Epithelial cell of proximal tubule (primary cell): ENCODE measurements at regions not wholly inside any gene's neighbourhood (a gene's known extent, or its start where the extent isn't known, plus 50 kb on each side); places are given as distances from the start of the nearest gene placed in this dataset.
A peak's percentile ranks its signal among the peaks of the same experiment; 100 is the strongest.

Experiments used
- DNase-seq: peaks from one replicate; pipeline ENCODE4 v3.0.0-alpha.2; 2011; ENCODE audit warnings: low read depth
- H3K4me3 ChIP-seq: 2 replicates; pipeline ENCODE4 v1.5.1; 2011; ENCODE audit warnings: low read depth, mild to moderate bottlenecking, low read length
- TF ChIP-seq, protein P1 (sequence below): conservative IDR thresholded peaks from 2 replicates; pipeline ENCODE4 v1.5.1; 2012; ENCODE audit warnings: low read depth, mild to moderate bottlenecking, low read length

DNA sequence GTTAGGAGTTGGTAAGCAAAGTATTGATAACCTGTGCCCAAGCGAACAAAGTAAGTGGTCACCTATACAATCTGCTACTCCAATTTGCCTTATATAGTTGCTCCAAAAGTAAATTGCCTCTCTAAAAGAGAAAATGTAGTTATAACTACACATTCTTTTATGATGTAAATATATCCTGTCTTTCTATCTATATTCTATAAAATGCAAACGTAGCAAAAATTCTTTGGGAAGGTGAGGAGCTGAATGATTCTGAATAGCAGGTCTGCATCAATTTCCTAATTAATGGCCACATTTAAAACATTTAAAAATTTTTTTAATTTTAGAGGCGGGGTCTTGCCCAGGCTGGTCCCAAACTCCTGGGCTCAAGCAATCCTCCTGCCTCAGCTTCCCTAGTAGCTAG lies 64.2 kb upstream of the ASIP start:
- DNase-seq = no peak
- H3K4me3 ChIP-seq = no peak overlapping the region
- TF ChIP-seq, protein P1, sequence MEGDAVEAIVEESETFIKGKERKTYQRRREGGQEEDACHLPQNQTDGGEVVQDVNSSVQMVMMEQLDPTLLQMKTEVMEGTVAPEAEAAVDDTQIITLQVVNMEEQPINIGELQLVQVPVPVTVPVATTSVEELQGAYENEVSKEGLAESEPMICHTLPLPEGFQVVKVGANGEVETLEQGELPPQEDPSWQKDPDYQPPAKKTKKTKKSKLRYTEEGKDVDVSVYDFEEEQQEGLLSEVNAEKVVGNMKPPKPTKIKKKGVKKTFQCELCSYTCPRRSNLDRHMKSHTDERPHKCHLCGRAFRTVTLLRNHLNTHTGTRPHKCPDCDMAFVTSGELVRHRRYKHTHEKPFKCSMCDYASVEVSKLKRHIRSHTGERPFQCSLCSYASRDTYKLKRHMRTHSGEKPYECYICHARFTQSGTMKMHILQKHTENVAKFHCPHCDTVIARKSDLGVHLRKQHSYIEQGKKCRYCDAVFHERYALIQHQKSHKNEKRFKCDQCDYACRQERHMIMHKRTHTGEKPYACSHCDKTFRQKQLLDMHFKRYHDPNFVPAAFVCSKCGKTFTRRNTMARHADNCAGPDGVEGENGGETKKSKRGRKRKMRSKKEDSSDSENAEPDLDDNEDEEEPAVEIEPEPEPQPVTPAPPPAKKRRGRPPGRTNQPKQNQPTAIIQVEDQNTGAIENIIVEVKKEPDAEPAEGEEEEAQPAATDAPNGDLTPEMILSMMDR = no peak

- DNase-seq = no peak
- TF ChIP-seq, protein P1 = no peak
Observed at GRCh38 chr20:34179637-34180360, 61.4 kb upstream of the ASIP start.

GRCh38 chr20:34180460-34181120 lies 60.6 kb upstream of the ASIP start:
- TF ChIP-seq, protein P1 = no peak
- peak; percentile 16 for DNase-seq
- H3K4me3 ChIP-seq = no peak overlapping the region

More at GRCh38 chr20:34179637-34180360, 61.4 kb upstream of the ASIP start:
- H3K4me3 ChIP-seq = no peak overlapping the region

DNA sequence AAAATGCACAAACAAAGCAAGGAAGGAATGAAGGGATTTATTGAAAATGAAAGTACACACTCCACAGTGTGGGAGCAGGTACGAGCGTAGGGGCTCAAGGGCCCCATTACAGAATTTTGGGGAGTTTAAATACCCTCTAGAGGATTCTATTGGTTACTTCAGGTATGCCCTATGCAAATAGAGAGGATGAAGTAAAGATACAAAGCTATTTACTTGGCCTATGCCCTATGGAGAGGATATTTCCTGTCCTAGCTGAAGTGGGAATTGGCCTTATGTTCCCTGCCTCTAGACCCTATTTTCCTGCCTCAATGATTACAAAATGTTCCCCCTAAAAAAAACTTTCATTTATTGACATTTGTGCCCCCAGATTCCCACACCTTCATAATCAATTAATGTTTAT lies 59.7 kb upstream of the ASIP start:
- TF ChIP-seq, protein P1 = no peak
- H3K4me3 ChIP-seq = no peak overlapping the region
- no peak for DNase-seq

DNA sequence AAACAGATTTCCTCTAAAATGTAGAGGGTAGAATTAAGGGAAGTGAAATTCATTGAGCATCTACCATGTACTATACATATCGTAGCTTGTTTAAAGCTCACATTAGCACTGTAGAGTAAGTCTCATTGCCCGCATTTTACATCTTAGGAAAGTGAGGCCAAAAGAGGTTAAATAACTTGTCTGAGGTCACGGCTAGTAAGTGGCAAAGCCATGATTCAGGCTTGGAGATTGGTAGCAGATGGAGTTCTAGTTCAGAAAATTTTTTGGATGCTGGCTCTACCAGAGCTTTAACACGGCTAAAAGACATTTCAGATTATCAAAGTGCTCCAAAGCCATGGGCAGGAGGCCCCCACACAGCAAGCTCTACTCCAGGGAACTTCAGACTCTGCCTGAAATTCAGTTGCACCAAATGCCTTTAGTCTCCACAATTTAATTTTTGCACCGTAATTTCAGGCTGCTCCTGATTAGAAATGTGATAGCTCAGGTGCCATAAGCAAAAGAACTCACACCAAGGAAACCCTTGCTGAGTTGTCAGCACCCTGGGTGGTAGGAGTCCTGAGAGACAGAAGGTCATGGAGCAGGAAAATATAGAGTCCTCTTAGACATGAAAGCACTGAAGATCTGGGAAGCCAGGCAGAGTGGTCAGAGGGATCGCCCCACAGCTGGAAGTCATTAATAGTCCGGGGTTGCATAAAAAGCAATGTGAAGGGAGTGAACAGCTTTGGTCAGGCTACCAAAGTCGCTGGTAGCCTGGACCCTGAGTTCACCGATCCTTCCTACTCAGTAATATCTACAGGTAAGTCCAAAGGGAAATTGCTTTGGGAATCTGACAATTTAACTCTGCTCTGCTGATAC lies 55.2 kb upstream of the ASIP start:
- H3K4me3 ChIP-seq = no peak overlapping the region
- TF ChIP-seq, protein P1 = no peak
- no peak for DNase-seq

GRCh38 chr20:34189572-34190163 lies 51.6 kb upstream of the ASIP start:
- no peak overlapping the region for H3K4me3 ChIP-seq
- DNase-seq = no peak
- TF ChIP-seq, protein P1 = no peak
